GM12878 (cell line): ENCODE measurements at regions not wholly inside any gene's neighbourhood (a gene's known extent, or its start where the extent isn't known, plus 50 kb on each side); places are given as distances from the start of the nearest gene placed in this dataset.

Source experiments
- ATAC-seq: fragments of 200-7000 bp; cut with Tn5 transposase; 3 replicates; pipeline ENCODE4 v1.9.1; 2020; ENCODE audit warnings: mild to moderate bottlenecking, moderate library complexity
- BruUV-seq: library from RNA; stranded (reverse); fragments of 400-500 nt; replicated peaks from 2 replicates; lab custom pipeline; 2021; lab: Mats Ljungman, UMichigan
- CTCF ChIA-PET: fragments of 300-600 bp; sonication (Branson Sonifier 250); formaldehyde crosslinking; extraction: SDS; loops from one replicate; lab custom pipeline; 2021; ENCODE audit warnings: inconsistent platforms; lab: Yijun Ruan, JAX
- POLR2A ChIA-PET: fragments of 350-600 bp; formaldehyde crosslinking; extraction: SDS; loops from one replicate; lab custom pipeline; 2021; ENCODE audit warnings: inconsistent platforms; lab: Charles Lee
- RAD21 ChIA-PET: fragments of 300-600 bp; sonication (Branson Sonifier 250); formaldehyde crosslinking; loops from one replicate; lab custom pipeline; 2023; ENCODE audit warnings: antibody characterized with exemption; ENCODE audit not compliant: unreplicated experiment; lab: Charles Lee
- SMC1A ChIA-PET: fragments of 300-600 bp; sonication (Branson Sonifier 250); formaldehyde crosslinking; loops from one replicate; lab custom pipeline; 2023; ENCODE audit not compliant: unreplicated experiment, uncharacterized antibody; lab: Charles Lee
- DNase-seq: peaks from one replicate; pipeline ENCODE4 v3.0.0-alpha.2; 2011; ENCODE audit warnings: low read depth, low spot score
- FAIRE-seq: peaks from 3 replicates; lab custom pipeline; 2011; peaks lifted over from hg19 to GRCh38; lab: Jason Lieb, UNC
- H2AFZ ChIP-seq: 2 replicates; pipeline ENCODE4 v1.6.0; 2011; ENCODE audit warnings: low read depth, low read length, control low read depth; ENCODE audit not compliant: control insufficient read depth
- H3K27ac ChIP-seq: 2 replicates; pipeline ENCODE4 v1.5.1; 2011; ENCODE audit warnings: control low read depth; ENCODE audit not compliant: control insufficient read depth, insufficient read depth
- H3K27me3 ChIP-seq, 2 experiments: replicated peaks in 1 of 2; 2 replicates each; pipeline versions ENCODE4 v1.6.0 to v1.6.1; 2011; ENCODE audit warnings: low read length in 1 of 2; ENCODE audit not compliant: control insufficient read depth in 2 of 2, insufficient read depth in 2 of 2
- H3K36me3 ChIP-seq, 2 experiments: 2 replicates each; pipeline ENCODE4 v1.5.1; 2011; ENCODE audit warnings: low read length in 1 of 2; ENCODE audit not compliant: control insufficient read depth in 2 of 2, insufficient read depth in 2 of 2
- H3K4me1 ChIP-seq: 2 replicates; pipeline ENCODE4 v1.6.1; 2011; ENCODE audit warnings: mild to moderate bottlenecking, low read length, moderate library complexity, mixed read lengths; ENCODE audit not compliant: control insufficient read depth, insufficient read depth
- H3K4me2 ChIP-seq: 2 replicates; pipeline ENCODE4 v1.6.0; 2011; ENCODE audit warnings: control low read depth; ENCODE audit not compliant: control insufficient read depth, insufficient read depth
- H3K4me3 ChIP-seq: fragments of 200-600 bp; sonication (generic); 2 replicates; pipeline ENCODE4 v1.5.1; 2016
- H3K79me2 ChIP-seq: 2 replicates; pipeline ENCODE4 v1.6.0; 2011; ENCODE audit warnings: low read length; ENCODE audit not compliant: control insufficient read depth, insufficient read depth
- H3K9ac ChIP-seq: 2 replicates; pipeline ENCODE4 v1.8.0; 2011; ENCODE audit warnings: low read length, control low read depth, mixed read lengths; ENCODE audit not compliant: control insufficient read depth, insufficient read depth
- H3K9me3 ChIP-seq: replicated peaks from 3 replicates; pipeline ENCODE4 v1.5.1; 2011; ENCODE audit warnings: mild to moderate bottlenecking, low read length; ENCODE audit not compliant: control insufficient read depth, insufficient read depth
- H4K20me1 ChIP-seq: 2 replicates; pipeline ENCODE4 v1.6.0; 2011; ENCODE audit not compliant: control insufficient read depth, insufficient read depth
- BHLHE40 ChIP-seq, 2 experiments: fragments of 450-650 bp in 1 of 2; IDR thresholded peaks; 2 replicates each; pipeline ENCODE4 v1.6.1; 2011 to 2017; ENCODE audit warnings: low read depth in 2 of 2, borderline replicate concordance in 1 of 2, improper control_type of control experiment in 1 of 2, low read length in 1 of 2, mild to moderate bottlenecking in 1 of 2
- E4F1 ChIP-seq: fragments of 450-650 bp; IDR thresholded peaks from 2 replicates; pipeline ENCODE4 v1.6.1; 2018; ENCODE audit warnings: borderline replicate concordance, mild to moderate bottlenecking; ENCODE audit not compliant: partially characterized antibody
- EED ChIP-seq: sonication (generic); IDR thresholded peaks from 2 replicates; pipeline ENCODE4 v1.6.1; 2016; ENCODE audit warnings: antibody characterized with exemption, low read depth
- EZH2 ChIP-seq: IDR thresholded peaks from 2 replicates; pipeline ENCODE4 v1.6.1; 2012; ENCODE audit warnings: low read depth, mild to moderate bottlenecking, control low read depth, inconsistent platforms, low read length, borderline replicate concordance; ENCODE audit not compliant: control insufficient read depth
- FOS ChIP-seq: IDR thresholded peaks from 3 replicates; pipeline ENCODE4 v1.6.1; 2011; ENCODE audit warnings: borderline replicate concordance; ENCODE audit not compliant: insufficient read length; ENCODE audit errors: extremely low read depth
- HSF1 ChIP-seq: fragments of 150-350 bp; IDR thresholded peaks from 2 replicates; pipeline ENCODE4 v1.6.1; 2014; ENCODE audit warnings: mild to moderate bottlenecking, low read depth, low read length
- MYC ChIP-seq: IDR thresholded peaks from 2 replicates; pipeline ENCODE4 v1.6.1; 2011; ENCODE audit warnings: mild to moderate bottlenecking, low read length, moderate library complexity, inconsistent platforms; ENCODE audit not compliant: insufficient read depth, insufficient replicate concordance, insufficient read length, severe bottlenecking
- NFYB ChIP-seq: IDR thresholded peaks from 2 replicates; pipeline ENCODE4 v1.6.1; 2011; ENCODE audit warnings: low read depth, mild to moderate bottlenecking, low read length, improper control_type of control experiment, moderate library complexity; ENCODE audit not compliant: insufficient read depth
- POLR2AphosphoS5 ChIP-seq: IDR thresholded peaks from 2 replicates; pipeline ENCODE4 v1.6.1; 2011; ENCODE audit warnings: mild to moderate bottlenecking, low read length, inconsistent platforms
- RELA ChIP-seq: fragments of 450-650 bp; IDR thresholded peaks from 2 replicates; pipeline ENCODE4 v1.8.0; 2014; ENCODE audit warnings: borderline replicate concordance; ENCODE audit not compliant: partially characterized antibody
- TBL1XR1 ChIP-seq: IDR thresholded peaks from 2 replicates; pipeline ENCODE4 v1.6.1; 2012; ENCODE audit warnings: low read depth, low read length, improper control_type of control experiment
- ZSCAN29 ChIP-seq: fragments of 450-650 bp; IDR thresholded peaks from 2 replicates; pipeline ENCODE4 v1.6.1; 2017; ENCODE audit warnings: mild to moderate bottlenecking, moderate library complexity
- ZZZ3 ChIP-seq: IDR thresholded peaks from 2 replicates; pipeline ENCODE4 v1.6.1; 2011; ENCODE audit warnings: low read depth; ENCODE audit not compliant: control insufficient read depth, insufficient read length
- WGBS: methylation state at CpG from one replicate; pipeline ENCODE4 v1.1.6; 2016; ENCODE audit warnings: low lambda C conversion rate; ENCODE audit not compliant: insufficient replicate concordance, insufficient coverage; ENCODE audit errors: missing lambda C conversion rate; 5-methylcytosine and 5-hydroxymethylcytosine counted together
- in situ Hi-C: fragments of 300-500 bp; cut with MboI; formaldehyde crosslinking; loops from 9 replicates; pipeline ENCODE4 v1.14.3; 2018; ENCODE audit warnings: mixed read lengths
- intact Hi-C: fragments of 100-400 bp; cut with micrococcal nuclease; formaldehyde crosslinking; loops from one replicate; pipeline ENCODE4 v1.14.2; 2022; ENCODE audit not compliant: unreplicated experiment

DNA sequence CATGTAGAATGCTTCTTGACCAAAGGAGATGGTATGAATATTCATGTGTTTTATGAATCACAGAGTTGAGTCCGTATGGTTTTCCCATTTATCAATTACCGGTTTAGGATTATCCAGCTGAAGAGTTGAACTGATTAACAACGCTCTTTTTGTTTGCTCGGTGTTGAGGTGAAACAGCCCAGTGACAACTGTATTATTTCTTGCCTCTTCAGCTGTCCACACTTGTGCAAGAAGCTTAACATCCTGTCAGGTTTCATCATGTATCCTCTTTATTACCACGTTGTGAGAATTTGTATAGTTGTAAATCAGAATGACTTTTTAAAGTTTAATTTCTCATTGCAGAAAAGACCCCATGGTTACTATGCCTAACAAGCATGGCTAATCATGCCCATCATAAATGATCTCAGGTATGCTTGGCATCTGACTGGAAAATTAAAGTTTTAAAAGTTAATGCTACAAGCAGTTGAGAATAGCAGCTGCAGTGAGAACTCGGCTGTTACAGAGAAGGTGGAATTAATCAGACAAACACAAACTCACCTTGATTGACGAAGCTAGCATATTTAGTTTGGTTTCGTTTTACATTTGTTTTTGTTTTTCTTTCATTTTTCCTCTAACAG is 563.2 kb upstream of the ADGRL2 start:
- POLR2A ChIA-PET, result no interaction called here
- intact Hi-C loops, result no loop called here
- H3K4me1 ChIP-seq, result no peaks in the 10 kb centered on the region
- 41% methylated on average over 8 of the region's 8 CpGs for WGBS
- no peak overlapping the region for H3K9ac ChIP-seq
- DNase-seq (no peak), FAIRE-seq (no peak)
- RAD21 ChIA-PET, result no interaction called here
- H2AFZ ChIP-seq, result peak overlapping the region; percentile 29
- in situ Hi-C loops, result no loop called here
- no peaks in the 10 kb centered on the region for H3K9me3 ChIP-seq
- peak overlapping the region; percentile 43; the same call in 1 of the 2 replicates for H3K4me3 ChIP-seq
- SMC1A ChIA-PET, result no interaction called here
- BruUV-seq, result no TSS peak
- no peak for TF ChIP-seq BHLHE40 (IDR thresholded peaks at IDR 0.05; ENCODE audit: borderline replicate concordance in 1 of 2, low read depth in 2 of 2, low read length in 1 of 2)
- TF ChIP-seq, all 136 proteins: peak for 0
- CTCF ChIA-PET, result no interaction called here
- Histone ChIP-seq H3K27ac (no peak overlapping the region), H3K36me3 (no peaks in the 10 kb centered on the region), H4K20me1 (no peaks in the 10 kb centered on the region), H3K27me3 (no peaks in the 10 kb centered on the region), H3K4me2 (peak overlapping the region; percentile 48; the same call in 1 of the 2 replicates), H3K79me2 (no peaks in the 10 kb centered on the region)
- ATAC-seq, result no peak

GRCh38 chr1:81234237-81234636 is 566.5 kb upstream of the ADGRL2 start:
- CTCF ChIA-PET, result interaction anchor here (1.5 kb wide), 1 partner anchor 10 kb away, joined by 4 read pairs; no protein-coding TSS in a partner anchor
- Histone ChIP-seq H3K4me3 (no peak overlapping the region), H3K4me1 (no peaks in the 10 kb centered on the region), H2AFZ (no peak overlapping the region), H3K4me2 (no peak overlapping the region), H3K9me3 (no peaks in the 10 kb centered on the region), H3K79me2 (no peaks in the 10 kb centered on the region), H3K9ac (no peak overlapping the region), H4K20me1 (no peaks in the 10 kb centered on the region), H3K27me3 (no peaks in the 10 kb centered on the region), H3K27ac (no peak overlapping the region), H3K36me3 (no peaks in the 10 kb centered on the region)
- DNase-seq (no peak), ATAC-seq (no peak), FAIRE-seq (no peak)
- in situ Hi-C loops (no loop called here), intact Hi-C loops (no loop called here)
- SMC1A ChIA-PET, result no interaction called here
- WGBS, result 65% methylated on average over 3 of the region's 3 CpGs
- POLR2A ChIA-PET, result no interaction called here
- no TSS peak for BruUV-seq
- RAD21 ChIA-PET, result no interaction called here
- TF ChIP-seq EED (no peak), EZH2 (no peak), HSF1 (no peak), ZZZ3 (no peak), POLR2AphosphoS5 (no peak), NFYB (no peak), ZSCAN29 (no peak), MYC (no peak), RELA (no peak), E4F1 (no peak), FOS (no peak), TBL1XR1 (no peak)
